Panc1 (cell line): ENCODE measurements at regions not wholly inside any gene's neighbourhood (a gene's known extent, or its start where the extent isn't known, plus 50 kb on each side); places are given as distances from the start of the nearest gene placed in this dataset.

Source experiments
- ATAC-seq: fragments of 200-7000 bp; cut with Tn5 transposase; 2 replicates; pipeline ENCODE4 v1.9.1; 2020; ENCODE audit warnings: mild to moderate bottlenecking, moderate library complexity
- BruUV-seq: library from RNA; stranded (reverse); fragments of 400-500 nt; replicated peaks from 2 replicates; lab custom pipeline; 2021; lab: Mats Ljungman, UMichigan
- CTCF ChIA-PET: fragments of 300-600 bp; sonication (Branson Sonifier 250); formaldehyde crosslinking; loops from one replicate; lab custom pipeline; 2022; ENCODE audit warnings: antibody characterized with exemption; lab: Charles Lee
- POLR2A ChIA-PET: fragments of 300-600 bp; sonication (Branson Sonifier 250); formaldehyde crosslinking; loops from one replicate; lab custom pipeline; 2022; ENCODE audit warnings: antibody characterized with exemption; lab: Charles Lee
- DNase-seq: peaks from one replicate; pipeline ENCODE4 v3.0.0-alpha.2; 2010; ENCODE audit warnings: low read depth, low spot score
- H3K27ac ChIP-seq: 2 replicates; pipeline ENCODE4 v1.5.1; 2011; ENCODE audit warnings: mild to moderate bottlenecking, low read length, inconsistent platforms
- H3K27me3 ChIP-seq: fragments of 200-500 bp; sonication (Bioruptor generic); 2 replicates; pipeline ENCODE4 v1.6.0; 2014; ENCODE audit warnings: low read length, inconsistent platforms; ENCODE audit not compliant: control insufficient read depth, insufficient read depth
- H3K36me3 ChIP-seq: fragments of 200-500 bp; sonication (Bioruptor generic); 2 replicates; pipeline ENCODE4 v1.5.1; 2014; ENCODE audit warnings: inconsistent platforms, mild to moderate bottlenecking, low read length, moderate library complexity; ENCODE audit not compliant: control insufficient read depth, insufficient read depth
- H3K4me1 ChIP-seq: 2 replicates; pipeline ENCODE4 v1.5.1; 2011; ENCODE audit warnings: inconsistent platforms, mild to moderate bottlenecking, low read length, moderate library complexity; ENCODE audit not compliant: control insufficient read depth, insufficient read depth
- H3K4me3 ChIP-seq, 2 experiments: 2 replicates each; pipeline ENCODE4 v1.5.1; 2011 to 2012; ENCODE audit warnings: low read depth in 2 of 2, low read length in 2 of 2, mild to moderate bottlenecking in 2 of 2, inconsistent platforms in 1 of 2, moderate library complexity in 1 of 2
- H3K9me3 ChIP-seq: fragments of 200-500 bp; sonication (Bioruptor generic); 2 replicates; pipeline ENCODE4 v1.5.1; 2014; ENCODE audit warnings: low read depth, mild to moderate bottlenecking, inconsistent platforms, low read length, moderate library complexity; ENCODE audit not compliant: control insufficient read depth, insufficient read depth
- POLR2AphosphoS5 ChIP-seq: IDR thresholded peaks from 2 replicates; pipeline ENCODE4 v1.6.1; 2012; ENCODE audit warnings: mild to moderate bottlenecking, low read depth, low read length, moderate library complexity
- SIN3A ChIP-seq: IDR thresholded peaks from 2 replicates; pipeline ENCODE4 v1.6.1; 2012; ENCODE audit warnings: low read depth, mild to moderate bottlenecking, low read length, moderate library complexity, borderline replicate concordance; ENCODE audit not compliant: insufficient read depth
- TCF7L2 ChIP-seq: IDR thresholded peaks from 2 replicates; pipeline ENCODE4 v1.6.1; 2011; ENCODE audit warnings: mild to moderate bottlenecking, low read depth, low read length, inconsistent platforms
- in situ Hi-C: cut with HindIII; loops from 2 replicates; pipeline ENCODE4 v1.10.0; 2016; ENCODE audit warnings: low sequenced_read_pairs, low pct_unique_long_range_greater_than_20kb
- intact Hi-C: fragments of 100-400 bp; cut with micrococcal nuclease; formaldehyde crosslinking; loops from one replicate; pipeline ENCODE4 v1.10.0; 2022; ENCODE audit not compliant: unreplicated experiment
- TF ChIP-seq, protein P1 (sequence below), 2 experiments: IDR thresholded peaks; 2 replicates each; pipeline ENCODE4 v1.6.1; 2011 to 2012; ENCODE audit warnings: low read depth in 2 of 2, control low read depth in 1 of 2, low read length in 1 of 2, mild to moderate bottlenecking in 1 of 2, moderate library complexity in 1 of 2; ENCODE audit not compliant: insufficient read depth in 1 of 2
- TF ChIP-seq, protein P2 (sequence below): fragments of 450-650 bp; IDR thresholded peaks from 2 replicates; pipeline ENCODE4 v1.5.1; 2017; ENCODE audit warnings: mild to moderate bottlenecking

DNA sequence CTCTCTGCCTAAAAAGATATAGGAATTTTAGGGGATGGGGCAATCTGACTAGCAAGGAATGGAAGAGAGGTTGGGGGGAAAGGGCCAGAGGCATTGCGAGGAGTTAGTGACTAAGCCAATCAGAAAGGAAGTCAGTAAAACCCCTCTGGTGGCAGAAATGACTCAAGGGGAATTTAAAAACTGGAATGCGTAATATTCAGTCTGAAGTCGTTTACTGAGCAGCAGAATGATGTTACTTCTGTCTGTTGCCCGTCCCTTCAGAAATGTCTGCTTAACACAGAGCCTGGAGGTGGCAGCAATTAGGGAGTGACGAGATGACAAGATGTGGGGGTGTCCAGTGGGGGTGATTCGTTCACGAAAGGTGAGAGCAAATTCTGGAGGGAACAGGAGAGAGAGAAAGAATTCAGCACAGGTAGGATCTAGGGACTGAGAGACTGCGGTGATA, 107.7 kb upstream of the CLMP start:
- no peak for ATAC-seq

DNA sequence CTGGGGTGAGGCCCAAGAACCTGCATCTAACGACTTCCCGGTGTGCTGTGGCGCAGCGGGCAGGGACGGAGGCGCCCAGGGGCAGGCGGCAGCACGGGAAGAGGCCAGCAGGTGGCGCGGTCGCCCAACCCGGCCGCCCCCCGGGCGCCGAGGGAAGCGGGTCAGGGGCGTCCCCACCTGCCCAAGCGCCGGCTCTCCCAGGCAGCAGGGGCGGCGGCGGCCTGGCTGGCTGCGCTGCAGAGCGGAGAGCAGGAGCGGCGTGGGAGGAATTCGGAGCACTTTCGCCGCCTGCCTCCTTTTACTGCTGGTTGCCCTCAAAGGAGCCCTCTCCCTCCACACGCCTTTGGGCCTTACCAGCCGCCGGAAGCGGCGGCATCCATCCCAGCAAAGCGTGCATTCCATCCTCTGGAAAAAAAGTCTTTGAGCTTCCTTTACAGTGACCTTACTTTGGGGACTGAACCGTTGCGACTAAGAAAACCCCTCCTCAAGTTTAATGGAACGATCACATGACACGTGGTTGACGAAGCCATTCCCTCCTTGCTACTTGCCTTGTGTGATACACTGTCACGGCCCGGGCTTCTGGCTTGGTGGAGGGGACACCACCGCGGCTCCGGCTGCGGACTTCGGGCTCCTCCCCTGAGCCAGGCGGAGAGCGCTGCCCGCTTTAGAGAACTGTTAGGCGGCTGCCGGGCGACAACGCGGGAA, 106.8 kb upstream of the CLMP start:
- peaks cover 14% of the 10 kb centered on the region; the same call in 1 of the 2 replicates for H3K4me1 ChIP-seq
- POLR2A ChIA-PET, result no interaction called here
- BruUV-seq, result no TSS peak
- no peaks in the 10 kb centered on the region for H3K9me3 ChIP-seq
- peak overlapping the region; percentile 11 to 21; a peak in 3 of 4 replicates for H3K4me3 ChIP-seq
- intact Hi-C loops, result loop anchor here (1.0 kb wide), 1 partner anchor 176 kb away; no protein-coding TSS in a partner anchor
- peak; percentile 8 for DNase-seq
- no peaks in the 10 kb centered on the region for H3K36me3 ChIP-seq
- CTCF ChIA-PET, result no interaction called here
- H3K27ac ChIP-seq, result no peak overlapping the region
- TF ChIP-seq, protein P1, sequence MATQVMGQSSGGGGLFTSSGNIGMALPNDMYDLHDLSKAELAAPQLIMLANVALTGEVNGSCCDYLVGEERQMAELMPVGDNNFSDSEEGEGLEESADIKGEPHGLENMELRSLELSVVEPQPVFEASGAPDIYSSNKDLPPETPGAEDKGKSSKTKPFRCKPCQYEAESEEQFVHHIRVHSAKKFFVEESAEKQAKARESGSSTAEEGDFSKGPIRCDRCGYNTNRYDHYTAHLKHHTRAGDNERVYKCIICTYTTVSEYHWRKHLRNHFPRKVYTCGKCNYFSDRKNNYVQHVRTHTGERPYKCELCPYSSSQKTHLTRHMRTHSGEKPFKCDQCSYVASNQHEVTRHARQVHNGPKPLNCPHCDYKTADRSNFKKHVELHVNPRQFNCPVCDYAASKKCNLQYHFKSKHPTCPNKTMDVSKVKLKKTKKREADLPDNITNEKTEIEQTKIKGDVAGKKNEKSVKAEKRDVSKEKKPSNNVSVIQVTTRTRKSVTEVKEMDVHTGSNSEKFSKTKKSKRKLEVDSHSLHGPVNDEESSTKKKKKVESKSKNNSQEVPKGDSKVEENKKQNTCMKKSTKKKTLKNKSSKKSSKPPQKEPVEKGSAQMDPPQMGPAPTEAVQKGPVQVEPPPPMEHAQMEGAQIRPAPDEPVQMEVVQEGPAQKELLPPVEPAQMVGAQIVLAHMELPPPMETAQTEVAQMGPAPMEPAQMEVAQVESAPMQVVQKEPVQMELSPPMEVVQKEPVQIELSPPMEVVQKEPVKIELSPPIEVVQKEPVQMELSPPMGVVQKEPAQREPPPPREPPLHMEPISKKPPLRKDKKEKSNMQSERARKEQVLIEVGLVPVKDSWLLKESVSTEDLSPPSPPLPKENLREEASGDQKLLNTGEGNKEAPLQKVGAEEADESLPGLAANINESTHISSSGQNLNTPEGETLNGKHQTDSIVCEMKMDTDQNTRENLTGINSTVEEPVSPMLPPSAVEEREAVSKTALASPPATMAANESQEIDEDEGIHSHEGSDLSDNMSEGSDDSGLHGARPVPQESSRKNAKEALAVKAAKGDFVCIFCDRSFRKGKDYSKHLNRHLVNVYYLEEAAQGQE (IDR thresholded peaks at IDR 0.05; ENCODE audit: insufficient read depth in 1 of 2, low read depth in 2 of 2, low read length in 1 of 2), result no peak
- TF ChIP-seq SIN3A, result no peak
- TF ChIP-seq, protein P2, sequence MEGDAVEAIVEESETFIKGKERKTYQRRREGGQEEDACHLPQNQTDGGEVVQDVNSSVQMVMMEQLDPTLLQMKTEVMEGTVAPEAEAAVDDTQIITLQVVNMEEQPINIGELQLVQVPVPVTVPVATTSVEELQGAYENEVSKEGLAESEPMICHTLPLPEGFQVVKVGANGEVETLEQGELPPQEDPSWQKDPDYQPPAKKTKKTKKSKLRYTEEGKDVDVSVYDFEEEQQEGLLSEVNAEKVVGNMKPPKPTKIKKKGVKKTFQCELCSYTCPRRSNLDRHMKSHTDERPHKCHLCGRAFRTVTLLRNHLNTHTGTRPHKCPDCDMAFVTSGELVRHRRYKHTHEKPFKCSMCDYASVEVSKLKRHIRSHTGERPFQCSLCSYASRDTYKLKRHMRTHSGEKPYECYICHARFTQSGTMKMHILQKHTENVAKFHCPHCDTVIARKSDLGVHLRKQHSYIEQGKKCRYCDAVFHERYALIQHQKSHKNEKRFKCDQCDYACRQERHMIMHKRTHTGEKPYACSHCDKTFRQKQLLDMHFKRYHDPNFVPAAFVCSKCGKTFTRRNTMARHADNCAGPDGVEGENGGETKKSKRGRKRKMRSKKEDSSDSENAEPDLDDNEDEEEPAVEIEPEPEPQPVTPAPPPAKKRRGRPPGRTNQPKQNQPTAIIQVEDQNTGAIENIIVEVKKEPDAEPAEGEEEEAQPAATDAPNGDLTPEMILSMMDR, result peak; percentile 99
- TF ChIP-seq TCF7L2, result no peak
- no peak for TF ChIP-seq POLR2AphosphoS5
- H3K27me3 ChIP-seq, result peaks cover 29% of the 10 kb centered on the region
- peak; percentile 89 for ATAC-seq
- in situ Hi-C loops, result no loop called here

More for the DNA sequence above, 107.7 kb upstream of the CLMP start:
- in situ Hi-C loops, result no loop called here
- peaks cover 29% of the 10 kb centered on the region for H3K27me3 ChIP-seq
- ChIA-PET POLR2A (no interaction called here), CTCF (no interaction called here)
- H3K27ac ChIP-seq, result no peak overlapping the region
- intact Hi-C loops, result no loop called here
- no TSS peak for BruUV-seq
- no peaks in the 10 kb centered on the region for H3K36me3 ChIP-seq
- TF ChIP-seq, protein P2, result no peak
- TF ChIP-seq TCF7L2 (no peak), POLR2AphosphoS5 (no peak), SIN3A (no peak)
- TF ChIP-seq, protein P1 (IDR thresholded peaks at IDR 0.05; ENCODE audit: insufficient read depth in 1 of 2, low read depth in 2 of 2, low read length in 1 of 2), result no peak
- peaks cover 14% of the 10 kb centered on the region; the same call in 1 of the 2 replicates for H3K4me1 ChIP-seq
- DNase-seq, result no peak
- H3K9me3 ChIP-seq, result no peaks in the 10 kb centered on the region
- H3K4me3 ChIP-seq, result no peak overlapping the region
